ENCODE measurements at regions not wholly inside any gene's neighbourhood (a gene's known extent, or its start where the extent isn't known, plus 50 kb on each side); places are given as distances from the start of the nearest gene placed in this dataset.

DNA sequence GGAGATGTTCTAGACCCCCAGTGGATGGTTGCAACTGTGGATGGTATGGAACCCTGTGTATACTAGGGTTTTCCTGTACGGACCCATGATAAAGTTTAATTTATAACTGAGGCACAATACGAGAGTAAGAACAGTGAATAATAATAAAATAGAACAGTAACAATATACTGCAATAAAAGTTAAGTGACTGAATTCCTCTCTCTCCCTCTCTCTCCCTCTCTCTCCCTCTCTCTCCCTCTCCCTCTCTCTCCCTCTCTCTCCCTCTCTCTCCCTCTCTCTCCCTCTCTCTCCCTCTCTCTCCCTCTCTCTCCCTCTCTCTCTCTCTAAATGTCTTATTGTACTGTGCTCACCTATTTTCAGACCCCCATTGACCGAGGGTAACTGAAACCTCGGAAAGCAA lies 291.0 kb downstream of the IRF8 start:
- no peak overlapping the region for H3K9ac ChIP-seq (ENCODE audit: low read depth in 2 of 2, low read length in 2 of 2)
- no peaks in the 10 kb centered on the region for H3K27me3 ChIP-seq
- no peak overlapping the region for H3K27ac ChIP-seq
- H3K4me3 ChIP-seq: no peak overlapping the region
- no peak for DNase-seq
- intact Hi-C loops (cut with DNase I): loop anchor here (10.0 kb wide), 1 partner anchor 325 kb away; the partner anchor contains the start of gene FOXF1
- no peak for TF ChIP-seq CTCF (IDR thresholded peaks at IDR 0.05)
- no peaks in the 10 kb centered on the region for H3K4me1 ChIP-seq
- no peaks in the 10 kb centered on the region for H3K9me3 ChIP-seq
- H3K36me3 ChIP-seq: no peaks in the 10 kb centered on the region

- intact Hi-C loops (cut with DNase I): loop anchor here (10.0 kb wide), 1 partner anchor 323 kb away; the partner anchor contains the start of gene FOXF1
- Histone ChIP-seq H3K4me1 (no peaks in the 10 kb centered on the region), H3K9me3 (no peaks in the 10 kb centered on the region), H3K4me3 (no peak overlapping the region), H3K9ac (ENCODE audit: low read depth in 2 of 2, low read length in 2 of 2) (peak overlapping the region in 1 of 2 donors; percentile 39), H3K27ac (no peak overlapping the region), H3K27me3 (no peaks in the 10 kb centered on the region), H3K36me3 (no peaks in the 10 kb centered on the region)
- TF ChIP-seq CTCF (IDR thresholded peaks at IDR 0.05): no peak
- no peak for DNase-seq
These were observed 292.7 kb downstream of the IRF8 start for GRCh38 chr16:86191663-86192062.

- H3K27ac ChIP-seq: no peak overlapping the region
- no peaks in the 10 kb centered on the region for H3K27me3 ChIP-seq
- H3K36me3 ChIP-seq: no peaks in the 10 kb centered on the region
- H3K9me3 ChIP-seq: no peaks in the 10 kb centered on the region
- H3K4me3 ChIP-seq: no peak overlapping the region
- H3K9ac ChIP-seq (ENCODE audit: low read depth in 2 of 2, low read length in 2 of 2): no peak overlapping the region
- intact Hi-C loops (cut with DNase I): loop anchor here (10.0 kb wide), 1 partner anchor 321 kb away; the partner anchor contains the start of gene FOXF1
- no peak for DNase-seq
- TF ChIP-seq CTCF (IDR thresholded peaks at IDR 0.05): no peak
- H3K4me1 ChIP-seq: no peaks in the 10 kb centered on the region
These were observed 294.7 kb downstream of the IRF8 start for GRCh38 chr16:86193528-86194193.

DNA sequence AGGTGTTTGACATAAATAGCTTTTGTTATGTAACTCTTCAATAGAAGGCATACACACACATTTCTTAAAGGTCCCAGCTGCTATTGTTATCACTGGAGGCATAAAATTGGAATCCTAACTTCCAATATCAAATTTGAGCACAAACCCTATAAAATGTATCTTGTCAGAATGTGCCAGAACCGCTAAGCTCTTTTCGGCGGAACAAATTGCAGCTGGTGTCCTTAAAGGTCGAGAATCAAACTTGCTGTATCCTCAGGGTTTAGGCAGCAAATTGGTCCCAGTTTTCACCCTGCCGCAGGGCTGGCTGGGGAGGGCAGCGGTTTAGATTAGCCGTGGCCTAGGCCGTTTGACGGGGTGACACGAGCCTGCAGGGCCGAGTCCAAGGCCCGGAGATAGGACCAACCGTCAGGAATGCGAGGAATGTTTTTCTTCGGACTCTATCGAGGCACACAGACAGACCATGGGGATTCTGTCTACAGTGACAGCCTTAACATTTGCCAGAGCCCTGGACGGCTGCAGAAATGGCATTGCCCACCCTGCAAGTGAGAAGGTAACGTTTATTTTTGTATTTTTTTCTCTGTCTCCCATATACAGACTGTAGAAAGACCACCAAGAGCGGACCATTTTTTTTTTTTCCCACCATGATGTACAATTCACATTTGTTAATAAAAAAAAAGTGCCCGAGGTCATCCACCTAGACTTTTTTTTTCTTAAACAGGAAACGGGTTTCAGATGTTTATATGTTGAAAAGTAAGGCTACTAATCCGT lies 297.1 kb downstream of the IRF8 start:
- peak overlapping the region; percentile 70 for H3K27ac ChIP-seq
- TF ChIP-seq CTCF (IDR thresholded peaks at IDR 0.05): no peak
- intact Hi-C loops (cut with DNase I): loop anchor here (10.0 kb wide), 1 partner anchor 319 kb away; the partner anchor contains the start of gene FOXF1
- no peak for DNase-seq
- peak overlapping the region; percentile 36 to 43 for H3K9ac ChIP-seq (ENCODE audit: low read depth in 2 of 2, low read length in 2 of 2)
- H3K36me3 ChIP-seq: no peaks in the 10 kb centered on the region
- H3K4me1 ChIP-seq: no peaks in the 10 kb centered on the region
- peaks cover 5% of the 10 kb centered on the region for H3K27me3 ChIP-seq
- no peak overlapping the region for H3K4me3 ChIP-seq
- H3K9me3 ChIP-seq: no peaks in the 10 kb centered on the region

DNA sequence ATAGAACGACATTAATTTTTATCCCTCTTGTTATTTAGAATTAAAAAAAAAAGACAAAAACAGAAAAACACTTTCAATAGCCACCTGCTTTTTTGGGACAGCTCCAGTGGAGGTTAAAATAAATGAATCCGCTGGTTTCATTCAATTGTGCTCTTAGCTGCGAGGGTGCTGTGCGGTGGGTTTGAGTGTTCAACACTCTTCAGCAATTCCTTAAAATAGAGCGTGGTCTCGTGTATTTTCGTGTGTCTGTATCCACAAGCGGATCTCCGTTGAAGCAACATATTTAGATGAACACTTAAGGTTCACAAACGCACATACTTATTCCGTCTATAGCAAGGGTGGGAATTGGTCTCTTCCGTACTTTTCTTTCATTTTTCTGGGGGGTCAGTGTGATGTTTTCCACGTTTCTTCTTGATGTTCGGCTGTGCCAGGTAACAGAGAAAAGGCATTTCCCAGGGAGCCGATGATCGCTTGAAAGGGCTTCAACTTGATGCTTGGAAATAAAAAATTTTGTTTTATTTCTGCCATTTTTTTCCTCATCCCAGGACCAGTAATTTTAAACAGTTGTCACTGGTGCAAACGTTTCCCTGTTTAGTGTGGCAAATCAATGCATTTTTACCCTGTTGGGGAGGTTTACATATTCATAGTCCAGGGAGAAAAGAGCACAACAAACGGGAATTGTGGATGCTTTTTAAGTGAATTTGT lies 297.9 kb downstream of the IRF8 start:
- H3K27ac ChIP-seq: peak overlapping the region; percentile 65
- no peak for DNase-seq
- peak overlapping the region; percentile 3 to 56 for H3K9ac ChIP-seq (ENCODE audit: low read depth in 2 of 2, low read length in 2 of 2)
- no peaks in the 10 kb centered on the region for H3K36me3 ChIP-seq
- H3K4me1 ChIP-seq: no peaks in the 10 kb centered on the region
- no peak overlapping the region for H3K4me3 ChIP-seq
- H3K9me3 ChIP-seq: no peaks in the 10 kb centered on the region
- no peak for TF ChIP-seq CTCF (IDR thresholded peaks at IDR 0.05)
- intact Hi-C loops (cut with DNase I): loop anchor here (10.0 kb wide), 1 partner anchor 318 kb away; the partner anchor contains the start of gene FOXF1
- H3K27me3 ChIP-seq: peaks cover 5% of the 10 kb centered on the region

All from colonic mucosa (tissue), 4 donors.